ENCODE measurements at regions not wholly inside any gene's neighbourhood (a gene's known extent, or its start where the extent isn't known, plus 50 kb on each side); places are given as distances from the start of the nearest gene placed in this dataset.

GRCh38 chr1:191142748-191143147 is 665.1 kb upstream of the BRINP3 start:
- ATAC-seq (no peak), FAIRE-seq (no peak), DNase-seq (ENCODE audit: extremely low read depth in 1 of 4, low spot score in 3 of 4) (no peak)
- ChIA-PET CTCF (ENCODE audit: low intra/inter-chr PET ratio) (no interaction called here), POLR2A (no interaction called here)
- no peaks in the 10 kb centered on the region for H3K9me1 ChIP-seq (ENCODE audit: control insufficient read depth, insufficient read depth, low read length)
- no peaks in the 10 kb centered on the region for H3K79me2 ChIP-seq (ENCODE audit: control insufficient read depth, insufficient read depth, low read length)
- H4K20me1 ChIP-seq (replicated peaks; ENCODE audit: control insufficient read depth, insufficient read depth, low read length) = no peaks in the 10 kb centered on the region
- intact Hi-C loops (cut with micrococcal nuclease) = no loop called here
- H3K27me3 ChIP-seq (ENCODE audit: control insufficient read depth in 2 of 2, insufficient read depth in 2 of 2, low read length in 2 of 2) = no peaks in the 10 kb centered on the region
- H3K9me3 ChIP-seq (replicated peaks; ENCODE audit: control insufficient read depth, insufficient read depth, low read depth, low read length) = no peaks in the 10 kb centered on the region
- no peak overlapping the region for H2AFZ ChIP-seq (ENCODE audit: low read depth, low read length)
- TF ChIP-seq GTF2E2 (tag; IDR thresholded peaks at IDR 0.05) (no peak), AFF4 (CRISPR knock-in tag; IDR thresholded peaks at IDR 0.05) (no peak), CTCFL (IDR thresholded peaks at IDR 0.05; ENCODE audit: borderline replicate concordance, insufficient read depth, low read depth, low read length, poor library complexity, severe bottlenecking) (no peak), ETV5 (CRISPR knock-in tag; IDR thresholded peaks at IDR 0.05; ENCODE audit: low read depth) (no peak), MCM5 (IDR thresholded peaks at IDR 0.05; ENCODE audit: low read depth) (no peak), TCF7L2 (IDR thresholded peaks at IDR 0.05; ENCODE audit: low read depth, low read length) (no peak), HMBOX1 (IDR thresholded peaks at IDR 0.05) (no peak)
- H3K27ac ChIP-seq (ENCODE audit: extremely low read depth, low read depth, low read length) = no peak overlapping the region
- in situ Hi-C loops (cut with MboI) = no loop called here
- no TSS peak for BruUV-seq (replicated peaks)
- WGBS (ENCODE audit: insufficient coverage, low coverage, missing lambda C conversion rate) = 4% methylated on average over 3 of the region's 3 CpGs
- no peaks in the 10 kb centered on the region for H3K36me3 ChIP-seq (ENCODE audit: control insufficient read depth, insufficient read depth, low read length)
- no peak overlapping the region for H3K4me3 ChIP-seq
- H3K4me2 ChIP-seq (ENCODE audit: insufficient read depth, low read length) = no peak overlapping the region
- no peak overlapping the region for H3K9ac ChIP-seq (ENCODE audit: insufficient read depth in 1 of 2, low read depth in 2 of 2, low read length in 2 of 2)
- no peaks in the 10 kb centered on the region for H3K4me1 ChIP-seq (replicated peaks in 1 of 2; ENCODE audit: control insufficient read depth in 2 of 2, insufficient read depth in 2 of 2, low read length in 2 of 2)
